NCI-H69 (cell line): ENCODE measurements at regions not wholly inside any gene's neighbourhood (a gene's known extent, or its start where the extent isn't known, plus 50 kb on each side); places are given as distances from the start of the nearest gene placed in this dataset.
"Not testable (repeated sequence)": the region's sequence is repeated elsewhere in the genome, so short reads cannot be mapped to it uniquely, and the experiment has no call there.

Experiments
- DNase-seq: peaks from one replicate; lab custom pipeline; 2025; lab: John Stamatoyannopoulos, UW

DNA sequence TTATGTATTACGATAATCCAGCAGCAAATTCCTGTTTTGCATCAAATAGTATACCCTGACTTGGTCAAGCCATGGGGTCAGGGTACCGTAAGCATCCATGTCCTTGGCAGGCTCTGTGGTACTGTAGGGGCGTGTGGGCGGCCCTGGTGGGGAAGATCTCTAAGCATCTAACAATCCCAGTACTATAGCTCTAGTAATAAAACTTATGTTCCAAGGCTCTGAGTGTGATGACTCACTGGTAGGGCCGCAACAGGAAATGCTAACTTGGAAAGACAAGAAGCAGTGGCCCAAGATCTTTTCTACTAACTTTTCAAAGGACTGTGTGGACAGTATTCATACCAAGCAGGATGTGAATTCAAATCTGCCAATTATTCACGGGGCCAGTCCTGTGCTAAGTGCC is 63.8 kb downstream of the CLEC18A start:
- not testable (repeated sequence) for DNase-seq

DNA sequence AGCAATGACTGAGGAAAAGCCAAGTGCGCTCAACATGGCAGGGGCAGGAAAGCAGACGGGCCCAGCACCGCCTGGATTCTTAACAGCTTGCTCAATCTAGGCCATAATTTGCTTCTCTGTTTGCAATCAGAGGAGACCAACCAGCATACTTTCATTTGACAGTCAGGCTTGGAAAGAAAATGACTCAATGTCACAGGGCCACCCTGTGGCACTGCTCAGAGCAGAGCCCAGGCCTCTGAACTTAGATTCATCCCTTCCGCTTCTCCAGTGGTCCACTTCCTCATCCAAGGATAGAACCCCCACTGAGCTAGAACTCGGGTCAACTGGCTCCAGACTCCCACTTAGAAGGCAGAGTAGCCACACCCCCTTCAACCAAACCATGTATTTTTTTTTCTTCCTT is 65.6 kb downstream of the CLEC18A start:
- DNase-seq = not testable (repeated sequence)

- peak; percentile 1 for DNase-seq
Measured at GRCh38 chr16:70018254-70018653, 67.1 kb downstream of the CLEC18A start.

DNA sequence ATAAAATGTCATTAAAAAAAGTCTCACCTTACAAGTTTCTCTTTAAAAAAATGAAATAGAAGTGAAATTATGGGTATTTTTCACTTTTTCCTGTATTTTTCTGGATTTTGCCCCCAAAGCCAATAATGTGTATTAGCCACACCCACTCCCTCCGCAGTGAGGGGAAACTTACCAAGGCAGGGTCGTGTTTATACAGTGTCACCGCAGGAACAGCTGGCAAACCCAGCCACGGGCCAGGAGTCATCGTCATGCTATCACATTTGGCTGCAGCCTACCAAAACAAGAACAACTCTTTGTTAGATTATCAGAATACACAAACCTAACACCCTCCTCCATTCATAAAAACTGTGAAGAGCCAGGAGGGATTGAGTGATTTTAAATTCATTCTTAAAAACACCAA is 72.1 kb downstream of the CLEC18A start:
- DNase-seq = not testable (repeated sequence)

GRCh38 chr16:70023956-70024355 is 72.8 kb downstream of the CLEC18A start:
- DNase-seq = not testable (repeated sequence)

- not testable (repeated sequence) for DNase-seq
Measured at GRCh38 chr16:70026165-70026854, 75.2 kb downstream of the CLEC18A start.

- DNase-seq = not testable (repeated sequence)
Measured at GRCh38 chr16:70032906-70033305, 81.2 kb upstream of the PDPR start.

DNA sequence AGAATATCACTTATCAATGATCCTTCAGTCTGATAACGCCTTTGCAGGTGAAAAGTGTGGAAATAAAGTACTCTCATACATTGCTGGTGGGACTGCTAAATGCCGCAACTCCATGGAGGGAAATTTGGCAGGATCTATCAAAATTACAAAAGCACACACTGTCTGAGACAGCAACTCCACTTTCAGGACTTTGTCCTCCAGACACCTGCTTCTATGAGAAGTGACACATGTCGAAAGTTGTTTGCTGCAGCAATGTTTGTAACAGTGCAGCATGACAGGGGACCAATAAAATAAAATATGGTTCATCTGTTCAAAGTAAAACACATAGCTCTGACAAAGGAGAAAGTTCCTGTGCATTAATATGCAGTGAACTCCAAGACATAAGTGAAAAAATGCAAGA is 76.2 kb upstream of the PDPR start:
- DNase-seq = not testable (repeated sequence)

DNA sequence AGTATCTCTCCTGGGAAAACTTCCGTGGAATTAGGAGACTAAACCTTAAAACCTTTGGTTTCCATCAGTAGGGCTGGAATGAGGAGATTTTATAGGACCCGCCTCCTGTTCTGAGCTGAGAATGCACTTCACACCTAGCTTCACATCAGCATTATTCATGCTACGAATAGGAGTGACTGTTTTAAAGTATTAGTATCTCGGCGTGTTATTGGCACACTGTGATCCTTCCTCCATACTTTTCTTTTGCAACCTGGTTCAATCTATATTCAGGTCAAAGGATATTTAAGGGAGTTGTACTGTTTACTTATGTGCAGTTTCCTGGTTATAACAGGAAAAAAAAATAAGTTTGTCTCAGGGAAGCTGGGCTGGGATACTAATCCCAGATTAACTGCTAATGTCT is 73.6 kb upstream of the PDPR start:
- not testable (repeated sequence) for DNase-seq

- not testable (repeated sequence) for DNase-seq
Measured at GRCh38 chr16:70043538-70044067, 70.5 kb upstream of the PDPR start.

GRCh38 chr16:70046560-70046959 is 67.6 kb upstream of the PDPR start:
- not testable (repeated sequence) for DNase-seq

DNA sequence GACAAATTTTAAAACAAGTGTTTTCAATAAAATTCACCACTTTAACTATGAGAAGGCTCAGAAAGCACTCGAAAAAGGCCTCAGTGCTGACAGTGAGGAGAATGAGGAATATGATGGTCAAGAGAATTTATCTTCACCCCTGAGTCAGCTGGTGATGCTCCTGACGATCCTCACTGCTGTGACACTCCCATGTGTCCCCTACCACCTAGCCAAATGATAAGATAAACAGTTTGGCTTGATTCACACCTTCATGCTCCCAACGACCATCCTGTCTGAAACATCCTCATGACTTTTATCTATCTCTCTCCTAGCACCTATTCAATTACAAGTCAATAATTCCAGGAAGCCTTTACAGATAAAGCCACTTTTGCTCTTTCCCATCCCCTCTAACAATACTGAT is 66.0 kb upstream of the PDPR start:
- DNase-seq = not testable (repeated sequence)

DNA sequence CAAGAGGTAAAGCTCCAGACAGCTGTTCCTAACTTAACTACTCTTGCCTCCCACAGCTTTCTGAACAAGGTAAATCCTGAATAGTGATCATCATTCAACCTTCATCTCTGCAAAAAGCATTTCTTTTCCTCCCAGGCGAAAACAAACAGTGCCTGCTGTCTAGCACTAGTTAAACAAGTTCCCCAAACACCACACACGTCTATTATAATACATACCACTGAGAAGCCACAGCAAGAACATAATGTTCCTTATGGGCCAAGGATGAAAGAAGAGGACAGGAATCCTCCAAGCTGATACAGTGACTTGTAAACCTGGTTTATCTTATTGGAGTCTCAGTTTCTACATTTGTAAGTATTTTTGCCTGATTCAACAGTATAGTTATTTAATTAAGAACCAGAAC is 56.1 kb upstream of the PDPR start:
- peak; percentile 9 for DNase-seq

- not testable (repeated sequence) for DNase-seq
Measured at GRCh38 chr16:70059429-70059828, 54.7 kb upstream of the PDPR start.

GRCh38 chr16:70060521-70061027 is 53.6 kb upstream of the PDPR start:
- DNase-seq = not testable (repeated sequence)

DNA sequence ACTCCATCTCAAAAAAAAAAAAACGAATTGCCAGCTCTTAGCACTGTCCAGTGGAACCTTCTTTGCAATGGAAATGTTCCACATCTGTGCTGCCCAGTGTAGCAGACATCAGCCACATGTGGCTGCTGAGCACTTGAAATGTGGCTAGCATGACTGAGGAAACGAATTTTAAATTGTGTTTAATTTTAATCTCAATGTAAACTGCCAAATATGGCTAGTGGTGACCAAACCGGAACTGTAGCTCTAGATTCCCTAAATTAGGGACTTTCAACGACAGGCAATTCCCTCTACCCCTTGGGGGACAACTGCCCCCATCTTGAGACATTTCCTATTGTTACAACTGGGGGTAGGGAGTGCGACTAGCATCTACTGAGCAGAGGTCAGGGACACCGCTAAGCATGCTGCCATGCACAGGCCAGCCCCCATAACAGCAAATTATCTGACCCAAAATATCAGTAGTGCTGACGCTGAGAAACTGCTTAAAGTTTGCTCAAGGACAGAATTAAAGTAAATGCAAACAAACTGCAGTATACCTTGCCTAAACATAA is 52.4 kb upstream of the PDPR start:
- DNase-seq = not testable (repeated sequence)

GRCh38 chr16:70062947-70063346 is 51.2 kb upstream of the PDPR start:
- not testable (repeated sequence) for DNase-seq
